ENCODE measurements at regions not wholly inside any gene's neighbourhood (a gene's known extent, or its start where the extent isn't known, plus 50 kb on each side); places are given as distances from the start of the nearest gene placed in this dataset.

DNA sequence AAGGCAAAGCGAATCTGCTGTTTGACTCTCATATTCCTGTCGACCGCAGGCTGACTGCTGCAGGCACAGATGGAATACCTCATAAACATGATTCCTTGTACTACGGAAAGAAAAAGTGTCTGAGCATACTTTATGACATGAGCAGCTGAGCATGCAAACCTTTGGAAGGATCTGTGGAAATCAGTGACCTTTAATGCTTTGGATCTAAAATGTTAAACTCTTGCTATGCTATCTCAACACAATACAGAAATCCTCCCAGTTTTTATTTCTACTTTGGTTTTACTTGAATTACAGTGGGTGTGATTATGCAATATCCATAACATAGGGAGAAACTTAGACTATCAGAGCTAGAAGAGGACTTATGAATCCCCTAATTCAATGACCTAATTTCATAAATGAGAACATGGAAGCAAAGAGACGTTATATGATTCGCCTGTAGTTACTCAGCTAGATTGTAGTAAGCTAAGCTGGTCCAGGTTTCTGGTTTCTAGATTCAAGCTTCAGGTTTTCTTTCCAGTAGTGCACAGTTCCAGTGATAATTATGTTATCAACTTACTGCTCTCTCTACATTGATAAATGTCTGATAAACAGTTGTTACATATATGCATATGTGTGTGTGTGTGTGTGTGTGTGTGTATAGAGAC is 127.6 kb upstream of the GBE1 start:
- in situ Hi-C loops (cut with HindIII; ENCODE audit: low sequenced_read_pairs): no loop called here
- TF ChIP-seq, protein P1, sequence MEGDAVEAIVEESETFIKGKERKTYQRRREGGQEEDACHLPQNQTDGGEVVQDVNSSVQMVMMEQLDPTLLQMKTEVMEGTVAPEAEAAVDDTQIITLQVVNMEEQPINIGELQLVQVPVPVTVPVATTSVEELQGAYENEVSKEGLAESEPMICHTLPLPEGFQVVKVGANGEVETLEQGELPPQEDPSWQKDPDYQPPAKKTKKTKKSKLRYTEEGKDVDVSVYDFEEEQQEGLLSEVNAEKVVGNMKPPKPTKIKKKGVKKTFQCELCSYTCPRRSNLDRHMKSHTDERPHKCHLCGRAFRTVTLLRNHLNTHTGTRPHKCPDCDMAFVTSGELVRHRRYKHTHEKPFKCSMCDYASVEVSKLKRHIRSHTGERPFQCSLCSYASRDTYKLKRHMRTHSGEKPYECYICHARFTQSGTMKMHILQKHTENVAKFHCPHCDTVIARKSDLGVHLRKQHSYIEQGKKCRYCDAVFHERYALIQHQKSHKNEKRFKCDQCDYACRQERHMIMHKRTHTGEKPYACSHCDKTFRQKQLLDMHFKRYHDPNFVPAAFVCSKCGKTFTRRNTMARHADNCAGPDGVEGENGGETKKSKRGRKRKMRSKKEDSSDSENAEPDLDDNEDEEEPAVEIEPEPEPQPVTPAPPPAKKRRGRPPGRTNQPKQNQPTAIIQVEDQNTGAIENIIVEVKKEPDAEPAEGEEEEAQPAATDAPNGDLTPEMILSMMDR (IDR thresholded peaks at IDR 0.05; ENCODE audit: low read depth, low read length): no peak
- DNase-seq (ENCODE audit: low read depth, low spot score): no peak
- no peak overlapping the region for H3K4me3 ChIP-seq (ENCODE audit: low read depth, low read length)

DNA sequence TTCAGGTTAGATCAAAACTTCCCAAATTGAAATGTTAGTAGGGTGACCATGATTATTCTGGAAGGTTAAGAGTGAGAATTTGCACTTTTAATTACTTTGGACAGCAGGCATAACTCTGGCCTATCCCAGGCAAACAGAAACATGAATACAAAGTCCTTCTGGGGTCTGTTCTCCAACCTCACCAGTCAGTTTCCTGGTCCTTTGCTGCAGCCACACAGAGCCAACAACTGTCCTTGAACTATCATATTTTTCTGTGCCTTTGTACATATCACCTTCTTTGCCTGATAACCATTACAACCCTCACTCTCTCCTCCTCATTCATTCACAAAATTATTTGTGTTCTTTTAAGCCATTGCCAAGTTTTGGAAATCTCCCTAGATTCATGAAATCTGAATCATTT is 126.0 kb upstream of the GBE1 start:
- no peak for DNase-seq (ENCODE audit: low read depth, low spot score)
- in situ Hi-C loops (cut with HindIII; ENCODE audit: low sequenced_read_pairs): no loop called here
- TF ChIP-seq, protein P1 (IDR thresholded peaks at IDR 0.05; ENCODE audit: low read depth, low read length): no peak
- no peak overlapping the region for H3K4me3 ChIP-seq (ENCODE audit: low read depth, low read length)

DNA sequence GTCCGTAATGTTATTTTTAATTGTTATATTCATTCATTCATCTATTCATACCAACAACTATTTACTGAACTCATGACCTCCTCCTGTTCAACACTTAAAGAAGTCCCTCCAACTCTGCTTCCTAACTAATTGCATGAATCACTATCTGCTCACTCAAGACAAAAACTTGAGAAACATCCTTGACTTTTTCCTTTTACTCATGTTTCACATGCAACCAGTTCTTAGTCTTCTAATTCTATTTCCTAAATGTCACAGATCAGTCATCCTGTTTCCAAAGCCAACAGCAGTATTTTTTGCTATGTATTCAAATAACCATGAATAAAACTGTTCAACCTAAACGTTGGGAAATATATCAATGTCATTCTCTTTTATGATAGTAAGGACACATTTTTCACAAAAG is 124.6 kb upstream of the GBE1 start:
- DNase-seq (ENCODE audit: low read depth, low spot score): no peak
- TF ChIP-seq, protein P1 (IDR thresholded peaks at IDR 0.05; ENCODE audit: low read depth, low read length): no peak
- no peak overlapping the region for H3K4me3 ChIP-seq (ENCODE audit: low read depth, low read length)
- in situ Hi-C loops (cut with HindIII; ENCODE audit: low sequenced_read_pairs): no loop called here

DNA sequence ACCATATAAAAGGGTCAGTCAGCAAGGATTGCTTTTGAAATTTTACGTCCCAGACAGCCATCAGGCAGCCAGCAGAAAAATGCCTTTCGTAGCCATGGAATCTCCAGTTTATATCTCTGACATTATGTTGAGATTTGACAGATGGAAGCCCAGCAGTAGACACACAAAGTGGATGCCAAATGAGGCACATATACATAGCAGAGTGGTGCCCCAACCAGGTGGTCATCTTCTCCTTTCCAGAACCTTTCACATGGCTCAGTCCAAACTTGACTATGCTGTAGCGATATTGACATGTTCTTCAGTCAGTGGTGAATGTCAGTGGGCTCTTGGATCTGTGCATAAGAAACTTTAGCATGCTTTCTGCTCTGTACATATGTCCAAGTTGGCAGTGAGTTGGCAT is 123.3 kb upstream of the GBE1 start:
- in situ Hi-C loops (cut with HindIII; ENCODE audit: low sequenced_read_pairs): no loop called here
- H3K4me3 ChIP-seq (ENCODE audit: low read depth, low read length): no peak overlapping the region
- TF ChIP-seq, protein P1 (IDR thresholded peaks at IDR 0.05; ENCODE audit: low read depth, low read length): no peak
- no peak for DNase-seq (ENCODE audit: low read depth, low spot score)

DNA sequence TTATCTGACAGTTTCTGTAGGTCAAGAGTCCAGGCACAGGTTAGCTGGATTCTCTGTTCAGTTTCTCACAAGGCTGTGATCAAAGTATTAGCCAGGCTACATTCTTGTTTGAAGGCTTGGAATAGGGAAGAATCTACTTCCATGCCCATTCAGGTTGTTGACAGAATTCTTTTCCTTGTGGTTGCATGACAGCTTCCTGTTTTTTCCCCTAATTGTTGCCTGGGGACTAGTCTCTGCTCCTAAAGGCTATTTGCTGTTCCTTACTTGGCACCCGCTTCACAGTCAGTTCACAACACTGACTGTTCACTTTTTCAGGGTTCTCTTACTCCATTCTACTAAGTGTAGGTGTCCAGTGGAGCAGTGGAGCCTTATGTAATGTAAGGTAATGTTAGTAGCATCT is 115.4 kb upstream of the GBE1 start:
- in situ Hi-C loops (cut with HindIII; ENCODE audit: low sequenced_read_pairs): no loop called here
- no peak for DNase-seq (ENCODE audit: low read depth, low spot score)
- no peak overlapping the region for H3K4me3 ChIP-seq (ENCODE audit: low read depth, low read length)
- TF ChIP-seq, protein P1 (IDR thresholded peaks at IDR 0.05; ENCODE audit: low read depth, low read length): no peak

DNA sequence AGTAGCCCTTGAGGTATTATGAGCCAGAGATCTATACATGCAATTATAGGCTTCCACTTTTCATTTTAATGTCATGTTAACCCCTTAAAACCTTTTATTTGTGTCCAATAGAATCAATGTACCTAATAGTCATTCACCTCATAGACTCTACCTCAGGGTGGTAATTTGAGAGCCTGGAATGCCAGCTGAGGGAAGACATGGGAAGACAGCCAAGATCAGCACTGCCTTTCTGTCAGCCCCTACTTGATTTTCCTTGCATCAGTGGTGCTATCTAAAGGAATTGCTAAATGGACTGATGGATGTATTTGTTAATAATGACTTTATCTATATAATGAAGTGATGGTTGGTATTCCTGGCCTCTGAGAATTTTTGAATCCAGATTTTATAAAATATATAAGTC is 113.3 kb upstream of the GBE1 start:
- in situ Hi-C loops (cut with HindIII; ENCODE audit: low sequenced_read_pairs): no loop called here
- DNase-seq (ENCODE audit: low read depth, low spot score): peak; percentile 8
- TF ChIP-seq, protein P1 (IDR thresholded peaks at IDR 0.05; ENCODE audit: low read depth, low read length): no peak
- no peak overlapping the region for H3K4me3 ChIP-seq (ENCODE audit: low read depth, low read length)

All from astrocyte of the spinal cord (primary cell).